H1 (cell line): ENCODE measurements at regions not wholly inside any gene's neighbourhood (a gene's known extent, or its start where the extent isn't known, plus 50 kb on each side); places are given as distances from the start of the nearest gene placed in this dataset.

Experiments
- EGR1 ChIP-seq: IDR thresholded peaks from 2 replicates; pipeline ENCODE4 v1.6.1; 2011; ENCODE audit warnings: low read depth, low read length, borderline replicate concordance
- KDM5A ChIP-seq: fragments of 200-600 bp; IDR thresholded peaks from 2 replicates; pipeline ENCODE4 v1.7.1; 2012; ENCODE audit warnings: mild to moderate bottlenecking, low read length, inconsistent platforms, mixed read lengths
- SIN3A ChIP-seq, 2 experiments: IDR thresholded peaks in 1 of 2; conservative IDR thresholded peaks in 1 of 2; 2 replicates each; pipeline ENCODE4 v1.6.1; 2011 to 2012; ENCODE audit warnings: low read length in 2 of 2, improper control_type of control experiment in 1 of 2, low read depth in 1 of 2, mild to moderate bottlenecking in 1 of 2

DNA sequence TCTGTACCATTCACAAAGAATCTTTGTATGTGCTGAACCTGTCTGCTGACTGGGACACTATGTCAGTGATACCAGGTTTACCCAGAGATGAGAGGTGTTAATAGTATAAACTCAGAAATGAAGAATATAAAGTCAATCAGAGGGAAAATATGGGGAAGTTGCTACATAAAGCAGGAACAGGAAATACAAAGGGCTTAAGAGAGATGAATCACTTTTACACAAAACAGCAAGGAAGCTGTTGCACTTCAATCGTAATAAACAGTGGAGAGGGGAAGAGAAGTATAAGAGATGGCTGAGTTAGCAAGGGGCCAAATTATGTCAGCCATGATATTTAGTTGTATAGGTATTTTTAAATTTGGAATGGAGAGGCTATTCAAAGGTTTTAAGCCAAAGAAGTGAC, 890.2 kb upstream of the NCAM2 start (continued):
- TF ChIP-seq SIN3A (conservative IDR thresholded peaks at IDR 0.05 in 1 of 2, IDR thresholded peaks at IDR 0.05 in 1 of 2; ENCODE audit: low read depth in 1 of 2, low read length in 2 of 2), result no peak
- no peak for TF ChIP-seq KDM5A
- TF ChIP-seq EGR1, result no peak
